ENCODE measurements at regions not wholly inside any gene's neighbourhood (a gene's known extent, or its start where the extent isn't known, plus 50 kb on each side); places are given as distances from the start of the nearest gene placed in this dataset.

GRCh38 chr17:52678211-52678610 lies 519.7 kb upstream of the CA10 start:
- no CpG with 5 or more reads among the region's 1 CpG for WGBS (ENCODE audit: missing lambda C conversion rate)
- ChIA-PET CTCF (interaction anchor here (0.6 kb wide), 1 partner anchor 11 kb away, joined by 3 read pairs; no protein-coding TSS in a partner anchor), POLR2A (no interaction called here)
- no peak overlapping the region for H3K4me2 ChIP-seq
- H3K4me3 ChIP-seq: no peak overlapping the region
- no peak overlapping the region for H3K27ac ChIP-seq
- TF ChIP-seq POLR2AphosphoS2 (conservative IDR thresholded peaks at IDR 0.05; ENCODE audit: low read length) (no peak), CEBPB (IDR thresholded peaks at IDR 0.05) (no peak), JUN (IDR thresholded peaks at IDR 0.05) (no peak), EP300 (IDR thresholded peaks at IDR 0.05) (no peak), SMC3 (IDR thresholded peaks at IDR 0.05) (no peak), RCOR1 (IDR thresholded peaks at IDR 0.05; ENCODE audit: low read depth, low read length) (no peak), ZFP36 (IDR thresholded peaks at IDR 0.05; ENCODE audit: borderline replicate concordance, partially characterized antibody) (no peak), HOXB13 (CRISPR knock-in tag; IDR thresholded peaks at IDR 0.05; ENCODE audit: low read depth) (no peak), HES2 (IDR thresholded peaks at IDR 0.05) (no peak)
- FAIRE-seq: no peak
- H3K9me3 ChIP-seq: peaks cover 4% of the 10 kb centered on the region; the same call in 1 of the 3 replicates
- ATAC-seq: no peak
- H3K4me1 ChIP-seq: no peaks in the 10 kb centered on the region
- DNase-seq (ENCODE audit: low read depth in 1 of 2, low spot score in 1 of 2): no peak

- Histone ChIP-seq H3K27ac (no peak overlapping the region), H3K9me3 (peaks cover 4% of the 10 kb centered on the region; the same call in 1 of the 3 replicates), H3K4me1 (no peaks in the 10 kb centered on the region), H3K4me2 (no peak overlapping the region), H3K4me3 (no peak overlapping the region)
- TF ChIP-seq ELK1 (IDR thresholded peaks at IDR 0.05; ENCODE audit: low read depth, low read length): no peak
- no peak for TF ChIP-seq CHD2 (IDR thresholded peaks at IDR 0.05; ENCODE audit: low read length, partially characterized antibody)
- TF ChIP-seq CBX8 (IDR thresholded peaks at IDR 0.05): no peak
- no peak for TF ChIP-seq NPAS2 (CRISPR knock-in tag; IDR thresholded peaks at IDR 0.05; ENCODE audit: borderline replicate concordance)
- TF ChIP-seq E2F6 (IDR thresholded peaks at IDR 0.05; ENCODE audit: borderline replicate concordance, low read depth): no peak
- TF ChIP-seq BCL3 (IDR thresholded peaks at IDR 0.05): no peak
- TF ChIP-seq ZSCAN20 (CRISPR knock-in tag; IDR thresholded peaks at IDR 0.05): no peak
- no peak for TF ChIP-seq NR3C1 (IDR thresholded peaks at IDR 0.05)
- TF ChIP-seq HES2 (IDR thresholded peaks at IDR 0.05): no peak
- no peak for TF ChIP-seq TFCP2L1 (CRISPR knock-in tag; IDR thresholded peaks at IDR 0.05)
- no peak for TF ChIP-seq PHF8 (IDR thresholded peaks at IDR 0.05; ENCODE audit: borderline replicate concordance, low read depth)
- no peak for TF ChIP-seq USF2 (IDR thresholded peaks at IDR 0.05)
- no peak for TF ChIP-seq EP300 (IDR thresholded peaks at IDR 0.05)
- no peak for DNase-seq (ENCODE audit: low read depth in 1 of 2, low spot score in 1 of 2)
- WGBS (ENCODE audit: missing lambda C conversion rate): 3% methylated on average over 4 of the region's 4 CpGs
- FAIRE-seq: no peak
- CTCF ChIA-PET: no interaction called here
- ATAC-seq: no peak
- POLR2A ChIA-PET: no interaction called here
These were observed 516.2 kb upstream of the CA10 start for GRCh38 chr17:52674686-52675085.

- no peak overlapping the region for H3K4me3 ChIP-seq
- 0% methylated on average over 2 of the region's 2 CpGs for WGBS (ENCODE audit: missing lambda C conversion rate)
- TF ChIP-seq POLR2A (IDR thresholded peaks at IDR 0.05; ENCODE audit: low read length) (no peak), FOSB (CRISPR knock-in tag; IDR thresholded peaks at IDR 0.05) (no peak), NPAS2 (CRISPR knock-in tag; IDR thresholded peaks at IDR 0.05; ENCODE audit: borderline replicate concordance) (no peak), PBX3 (IDR thresholded peaks at IDR 0.05) (no peak), NR3C1 (IDR thresholded peaks at IDR 0.05) (no peak)
- no peak overlapping the region for H3K4me2 ChIP-seq
- FAIRE-seq: no peak
- ChIA-PET CTCF (no interaction called here), POLR2A (no interaction called here)
- no peak for ATAC-seq
- DNase-seq (ENCODE audit: low read depth in 1 of 2, low spot score in 1 of 2): no peak
- H3K4me1 ChIP-seq: no peaks in the 10 kb centered on the region
- H3K9me3 ChIP-seq: peaks cover 4% of the 10 kb centered on the region; the same call in 1 of the 3 replicates
- no peak overlapping the region for H3K27ac ChIP-seq
These were observed 515.3 kb upstream of the CA10 start for GRCh38 chr17:52673791-52674190.

Measured in A549 (cell line).